T-helper 17 cell (primary cell): ENCODE measurements at regions not wholly inside any gene's neighbourhood (a gene's known extent, or its start where the extent isn't known, plus 50 kb on each side); places are given as distances from the start of the nearest gene placed in this dataset.
"Not testable (repeated sequence)": the region's sequence is repeated elsewhere in the genome, so short reads cannot be mapped to it uniquely, and the experiment has no call there.

Experiments
- ATAC-seq: fragments of 150-1000 bp; cut with Tn5 transposase; 2 replicates; pipeline ENCODE4 v1.10.0; 2021; ENCODE audit warnings: mild to moderate bottlenecking, moderate library complexity
- DNase-seq, 3 donors: peaks; one replicate each; pipeline versions ENCODE4 v3.0.0 to v3.0.0-alpha.2; 2020 to 2021
- H3K9me3 ChIP-seq: one replicate; pipeline ENCODE4 v1.7.0; 2013; ENCODE audit warnings: low read length, mild to moderate bottlenecking; ENCODE audit not compliant: control insufficient read depth, poor library complexity, severe bottlenecking
- H3K27ac Mint-ChIP-seq: one replicate; pipeline ENCODE4 v1.8.0; 2022; ENCODE audit warnings: mild to moderate bottlenecking, moderate library complexity, mixed read lengths
- H3K27me3 Mint-ChIP-seq: one replicate; pipeline ENCODE4 v1.8.0; 2022; ENCODE audit warnings: mixed read lengths
- H3K36me3 Mint-ChIP-seq: one replicate; pipeline ENCODE4 v1.8.0; 2022; ENCODE audit warnings: low read depth, mixed read lengths
- H3K4me1 Mint-ChIP-seq: one replicate; pipeline ENCODE4 v1.8.0; 2022; ENCODE audit warnings: mild to moderate bottlenecking, mixed read lengths
- H3K4me3 Mint-ChIP-seq: one replicate; pipeline ENCODE4 v1.8.0; 2022; ENCODE audit warnings: mild to moderate bottlenecking, moderate library complexity, mixed read lengths

DNA sequence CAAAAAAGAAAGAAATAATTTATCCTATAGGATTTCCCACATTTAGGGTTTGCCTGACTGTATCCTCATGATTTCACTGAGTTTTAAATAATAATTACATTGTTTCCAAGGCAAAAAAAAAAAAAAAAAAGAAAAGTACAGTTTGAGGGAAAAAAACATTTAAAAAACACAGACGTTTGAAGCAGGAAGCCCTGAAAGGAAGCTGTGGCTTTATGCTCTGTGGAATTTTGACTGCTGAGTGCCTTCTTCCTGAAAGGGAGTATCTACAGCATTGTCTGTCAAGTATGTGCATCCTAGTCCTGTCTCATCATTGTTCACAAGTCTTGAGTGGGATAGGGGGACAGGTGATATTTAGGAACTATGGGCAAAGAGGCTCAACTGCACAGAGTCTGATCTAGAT is 493.3 kb downstream of the RPIA start:
- not testable (repeated sequence) for H3K27ac Mint-ChIP-seq, H3K4me3 Mint-ChIP-seq, H3K4me1 Mint-ChIP-seq, H3K9me3 ChIP-seq, ATAC-seq, H3K27me3 Mint-ChIP-seq, DNase-seq, H3K36me3 Mint-ChIP-seq

- H3K27ac Mint-ChIP-seq, H3K36me3 Mint-ChIP-seq, H3K27me3 Mint-ChIP-seq, H3K9me3 ChIP-seq, DNase-seq, ATAC-seq, H3K4me1 Mint-ChIP-seq, H3K4me3 Mint-ChIP-seq: not testable (repeated sequence)
These were observed 504.3 kb downstream of the RPIA start for GRCh38 chr2:89195636-89196251.

GRCh38 chr2:89196719-89197118 is 505.2 kb downstream of the RPIA start:
- H3K4me3 Mint-ChIP-seq, H3K36me3 Mint-ChIP-seq, H3K4me1 Mint-ChIP-seq, H3K9me3 ChIP-seq, ATAC-seq, H3K27me3 Mint-ChIP-seq, DNase-seq, H3K27ac Mint-ChIP-seq: not testable (repeated sequence)

- ATAC-seq, H3K4me3 Mint-ChIP-seq, H3K36me3 Mint-ChIP-seq, DNase-seq, H3K9me3 ChIP-seq, H3K27me3 Mint-ChIP-seq, H3K4me1 Mint-ChIP-seq, H3K27ac Mint-ChIP-seq: not testable (repeated sequence)
These were observed 506.6 kb downstream of the RPIA start for GRCh38 chr2:89198026-89198425.

GRCh38 chr2:89199453-89200246 is 508.2 kb downstream of the RPIA start:
- not testable (repeated sequence) for H3K4me1 Mint-ChIP-seq, H3K36me3 Mint-ChIP-seq, H3K27me3 Mint-ChIP-seq, H3K27ac Mint-ChIP-seq, DNase-seq, H3K9me3 ChIP-seq, H3K4me3 Mint-ChIP-seq, ATAC-seq

DNA sequence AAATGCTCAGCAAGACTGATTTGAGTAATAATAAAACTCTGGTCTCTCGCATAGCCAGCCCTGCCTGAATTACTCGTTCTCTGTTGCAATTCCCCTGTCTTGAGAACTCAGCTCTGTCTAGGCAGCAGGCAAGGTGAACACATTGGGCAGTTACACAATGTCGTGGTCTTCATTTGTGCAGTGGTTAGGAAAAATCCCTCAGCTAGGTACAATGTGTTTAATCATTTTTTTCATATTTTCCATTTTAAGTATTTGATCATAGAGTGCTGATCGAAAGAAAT is 508.7 kb downstream of the RPIA start:
- H3K4me3 Mint-ChIP-seq, DNase-seq, H3K27ac Mint-ChIP-seq, H3K27me3 Mint-ChIP-seq, H3K4me1 Mint-ChIP-seq, H3K36me3 Mint-ChIP-seq, ATAC-seq, H3K9me3 ChIP-seq: not testable (repeated sequence)

DNA sequence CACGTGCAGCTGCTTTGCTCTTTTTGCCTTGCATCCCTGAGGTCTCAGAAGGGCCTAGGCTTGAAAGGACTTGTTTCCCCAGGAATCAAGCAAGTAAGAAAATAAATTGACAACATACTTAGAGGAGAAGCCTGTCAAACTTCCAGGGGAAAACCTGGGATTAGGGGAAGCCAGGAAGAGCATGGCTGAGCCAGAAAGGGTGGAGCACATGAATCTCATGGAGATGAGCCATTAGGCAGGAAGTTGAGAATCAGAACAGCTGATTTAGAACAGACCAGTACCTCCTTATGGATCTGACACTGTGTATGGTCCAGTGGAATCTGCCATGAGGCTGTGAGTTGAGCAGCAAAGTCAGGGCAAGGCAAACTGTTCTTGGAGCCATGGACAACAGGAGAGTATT is 511.0 kb downstream of the RPIA start:
- ATAC-seq, H3K4me3 Mint-ChIP-seq, H3K27me3 Mint-ChIP-seq, H3K27ac Mint-ChIP-seq, H3K4me1 Mint-ChIP-seq, H3K9me3 ChIP-seq, DNase-seq, H3K36me3 Mint-ChIP-seq: not testable (repeated sequence)

GRCh38 chr2:89205153-89205552 is 513.7 kb downstream of the RPIA start:
- not testable (repeated sequence) for H3K4me3 Mint-ChIP-seq, H3K9me3 ChIP-seq, H3K27me3 Mint-ChIP-seq, H3K4me1 Mint-ChIP-seq, H3K36me3 Mint-ChIP-seq, H3K27ac Mint-ChIP-seq
- ATAC-seq (peak; percentile 46), DNase-seq (peak in 1 of 3 donors; percentile 5)

- not testable (repeated sequence) for H3K27me3 Mint-ChIP-seq, H3K9me3 ChIP-seq, H3K36me3 Mint-ChIP-seq, H3K27ac Mint-ChIP-seq, H3K4me1 Mint-ChIP-seq, H3K4me3 Mint-ChIP-seq, DNase-seq
- ATAC-seq: peak; percentile 45
These were observed 516.9 kb downstream of the RPIA start for GRCh38 chr2:89208144-89208932.

DNA sequence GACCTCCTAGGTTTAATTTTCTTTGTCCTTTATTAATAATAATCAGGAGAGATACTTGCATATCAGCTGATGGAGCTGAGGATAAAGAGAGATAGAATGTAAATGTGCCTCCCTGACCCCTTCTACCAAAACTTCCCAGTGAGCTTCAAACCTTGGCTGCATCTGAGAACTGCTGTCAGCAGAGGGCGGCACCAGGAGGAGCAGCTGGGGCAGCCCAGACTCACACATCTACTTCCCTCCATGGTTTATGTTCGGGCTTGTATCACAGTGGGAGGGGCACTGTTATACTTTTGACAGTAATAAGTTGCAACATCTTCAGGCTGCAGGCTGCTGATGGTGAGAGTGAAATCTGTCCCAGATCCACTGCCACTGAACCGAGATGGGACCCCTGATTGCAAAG is 521.7 kb downstream of the RPIA start:
- not testable (repeated sequence) for H3K4me3 Mint-ChIP-seq, H3K9me3 ChIP-seq, H3K36me3 Mint-ChIP-seq, H3K4me1 Mint-ChIP-seq, DNase-seq, H3K27me3 Mint-ChIP-seq, H3K27ac Mint-ChIP-seq
- ATAC-seq: peak; percentile 68

GRCh38 chr2:89213811-89214210 is 522.3 kb downstream of the RPIA start:
- H3K4me3 Mint-ChIP-seq, DNase-seq, ATAC-seq, H3K27ac Mint-ChIP-seq, H3K36me3 Mint-ChIP-seq, H3K27me3 Mint-ChIP-seq, H3K4me1 Mint-ChIP-seq, H3K9me3 ChIP-seq: not testable (repeated sequence)

DNA sequence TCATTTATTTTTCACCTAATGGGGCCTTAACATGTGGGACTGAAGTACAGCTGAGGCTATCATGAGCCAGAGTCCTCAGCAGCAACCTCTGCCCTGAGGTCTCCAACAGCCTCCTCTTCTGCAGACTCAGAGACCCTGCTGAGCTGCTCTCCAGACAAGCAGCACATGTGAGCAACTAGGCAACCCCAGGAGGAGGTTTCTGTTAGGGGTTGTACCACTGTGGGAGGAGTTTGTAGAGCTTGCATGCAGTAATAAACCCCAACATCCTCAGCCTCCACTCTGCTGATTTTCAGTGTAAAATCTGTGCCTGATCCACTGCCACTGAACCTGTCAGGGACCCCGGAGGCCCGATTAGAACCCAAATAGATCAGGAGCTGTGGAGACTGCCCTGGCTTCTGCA is 530.0 kb downstream of the RPIA start:
- not testable (repeated sequence) for H3K36me3 Mint-ChIP-seq, H3K9me3 ChIP-seq, H3K27ac Mint-ChIP-seq, DNase-seq, H3K27me3 Mint-ChIP-seq, H3K4me3 Mint-ChIP-seq, H3K4me1 Mint-ChIP-seq, ATAC-seq

DNA sequence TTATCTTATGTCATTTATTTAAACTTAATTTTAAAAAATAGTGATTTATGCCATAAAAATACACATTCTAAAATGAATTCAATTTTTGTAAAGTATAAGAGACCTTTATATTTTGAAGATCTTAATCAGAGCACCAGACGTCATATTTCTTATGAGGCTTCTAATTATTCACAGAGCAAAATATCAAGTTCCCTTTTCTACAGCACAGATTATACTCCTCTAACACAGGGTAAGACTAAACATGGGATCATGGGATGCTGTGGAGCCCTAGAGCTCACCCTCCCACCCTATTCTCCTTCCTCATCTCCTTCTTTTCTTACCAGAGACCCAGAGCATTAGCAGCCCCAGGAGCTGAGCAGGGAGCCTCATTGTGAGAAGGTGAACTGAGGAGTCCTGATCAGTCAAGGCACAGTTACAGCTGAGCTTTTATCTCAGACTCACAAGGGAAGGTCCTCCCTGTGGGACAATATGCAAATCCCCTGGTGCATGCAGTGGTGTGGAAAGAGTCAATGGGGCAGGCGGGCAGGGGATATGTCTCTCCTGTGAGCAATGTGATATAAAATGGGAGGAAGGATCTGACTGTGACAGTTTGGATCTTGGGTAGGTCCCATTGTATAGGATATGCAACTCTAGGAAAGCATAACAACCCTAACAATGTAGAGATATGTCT is 530.7 kb downstream of the RPIA start:
- not testable (repeated sequence) for DNase-seq, H3K9me3 ChIP-seq, H3K27me3 Mint-ChIP-seq, H3K36me3 Mint-ChIP-seq, ATAC-seq, H3K27ac Mint-ChIP-seq, H3K4me1 Mint-ChIP-seq, H3K4me3 Mint-ChIP-seq
